Loucy (cell line): ENCODE measurements at regions not wholly inside any gene's neighbourhood (a gene's known extent, or its start where the extent isn't known, plus 50 kb on each side); places are given as distances from the start of the nearest gene placed in this dataset.

Experiments used
- H2AFZ ChIP-seq: fragments of 200-600 bp; sonication (generic); 2 replicates; pipeline ENCODE4 v1.6.0; 2016; ENCODE audit warnings: antibody characterized with exemption, mild to moderate bottlenecking, low read length, moderate library complexity
- H3F3A ChIP-seq: fragments of 200-600 bp; 2 replicates; pipeline ENCODE4 v1.6.0; 2016; ENCODE audit warnings: antibody characterized with exemption, low read depth, mild to moderate bottlenecking
- H3K27me3 ChIP-seq: fragments of 200-600 bp; sonication (generic); 2 replicates; pipeline ENCODE4 v1.6.1; 2014; ENCODE audit warnings: low read length, mild to moderate bottlenecking; ENCODE audit not compliant: insufficient read depth, poor library complexity, severe bottlenecking
- H3K36me3 ChIP-seq: fragments of 200-600 bp; sonication (generic); 2 replicates; pipeline ENCODE4 v1.6.1; 2016; ENCODE audit warnings: low read length; ENCODE audit not compliant: insufficient read depth
- H3K4me1 ChIP-seq: fragments of 200-600 bp; sonication (generic); 2 replicates; pipeline ENCODE4 v1.5.1; 2014; ENCODE audit warnings: low read length, mild to moderate bottlenecking; ENCODE audit not compliant: insufficient read depth, poor library complexity, severe bottlenecking
- H3K4me2 ChIP-seq: fragments of 200-600 bp; sonication (generic); 2 replicates; pipeline ENCODE4 v1.6.0; 2014; ENCODE audit warnings: antibody characterized with exemption, low read length, low read depth, mild to moderate bottlenecking; ENCODE audit not compliant: poor library complexity, severe bottlenecking
- H3K4me3 ChIP-seq: fragments of 200-600 bp; sonication (generic); 2 replicates; pipeline ENCODE4 v1.5.1; 2014; ENCODE audit warnings: low read length, mild to moderate bottlenecking, mixed read lengths; ENCODE audit not compliant: poor library complexity, severe bottlenecking
- H3K79me2 ChIP-seq: fragments of 200-600 bp; sonication (generic); 2 replicates; pipeline ENCODE4 v1.6.1; 2014; ENCODE audit warnings: low read length; ENCODE audit not compliant: insufficient read depth
- H3K9ac ChIP-seq: fragments of 200-600 bp; sonication (generic); 2 replicates; pipeline ENCODE4 v1.6.0; 2014; ENCODE audit warnings: mild to moderate bottlenecking, low read depth, low read length, moderate library complexity; ENCODE audit not compliant: poor library complexity, severe bottlenecking
- H3K9me2 ChIP-seq: fragments of 200-600 bp; sonication (generic); replicated peaks from 2 replicates; pipeline ENCODE4 v1.6.1; 2016; ENCODE audit warnings: low read depth, low read length, mixed read lengths
- H3K9me3 ChIP-seq: fragments of 200-600 bp; sonication (generic); 2 replicates; pipeline ENCODE4 v1.6.1; 2014; ENCODE audit warnings: mild to moderate bottlenecking, antibody characterized with exemption, low read length, low read depth; ENCODE audit not compliant: insufficient read depth
- H4K20me1 ChIP-seq: fragments of 200-600 bp; sonication (generic); 2 replicates; pipeline ENCODE4 v1.6.0; 2014; ENCODE audit warnings: antibody characterized with exemption, low read length, mild to moderate bottlenecking; ENCODE audit not compliant: insufficient read depth, poor library complexity, severe bottlenecking
- EZH2phosphoT487 ChIP-seq: fragments of 200-600 bp; IDR thresholded peaks from 2 replicates; pipeline ENCODE4 v1.6.1; 2018; ENCODE audit warnings: antibody characterized with exemption, mild to moderate bottlenecking, moderate library complexity, borderline replicate concordance
- TF ChIP-seq, protein P1 (sequence below): fragments of 200-600 bp; sonication (generic); conservative IDR thresholded peaks from 2 replicates; pipeline ENCODE4 v1.5.1; 2014; ENCODE audit warnings: mild to moderate bottlenecking, antibody characterized with exemption, low read length

DNA sequence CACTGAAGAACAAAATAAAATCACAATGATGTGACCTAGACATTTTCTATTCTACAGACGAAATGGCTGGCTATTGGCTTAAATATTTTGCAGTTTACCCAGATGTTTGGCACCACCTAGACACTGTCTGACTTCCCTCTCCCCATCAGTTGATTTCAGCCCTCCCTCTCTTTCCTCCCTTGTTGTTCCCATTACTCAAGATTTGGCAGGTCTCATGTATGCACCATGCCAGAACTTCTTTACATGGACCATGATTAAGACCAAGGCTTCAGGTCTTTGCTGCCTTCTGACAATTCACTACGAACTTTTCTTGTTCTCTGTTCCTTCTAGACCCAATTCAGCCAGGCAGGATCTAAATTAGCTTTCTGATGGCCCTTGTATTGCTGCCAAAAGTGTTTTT is 66.6 kb upstream of the GDNF start:
- no peaks in the 10 kb centered on the region for H3F3A ChIP-seq
- no peak overlapping the region for H3K4me3 ChIP-seq
- H3K79me2 ChIP-seq: no peaks in the 10 kb centered on the region
- H4K20me1 ChIP-seq: no peaks in the 10 kb centered on the region
- no peak overlapping the region for H2AFZ ChIP-seq
- H3K4me2 ChIP-seq: no peak overlapping the region
- H3K36me3 ChIP-seq: no peaks in the 10 kb centered on the region
- H3K9me2 ChIP-seq: no peaks in the 10 kb centered on the region
- peaks cover 7% of the 10 kb centered on the region for H3K4me1 ChIP-seq
- H3K9me3 ChIP-seq: no peaks in the 10 kb centered on the region
- H3K27me3 ChIP-seq: no peaks in the 10 kb centered on the region
- TF ChIP-seq, protein P1, sequence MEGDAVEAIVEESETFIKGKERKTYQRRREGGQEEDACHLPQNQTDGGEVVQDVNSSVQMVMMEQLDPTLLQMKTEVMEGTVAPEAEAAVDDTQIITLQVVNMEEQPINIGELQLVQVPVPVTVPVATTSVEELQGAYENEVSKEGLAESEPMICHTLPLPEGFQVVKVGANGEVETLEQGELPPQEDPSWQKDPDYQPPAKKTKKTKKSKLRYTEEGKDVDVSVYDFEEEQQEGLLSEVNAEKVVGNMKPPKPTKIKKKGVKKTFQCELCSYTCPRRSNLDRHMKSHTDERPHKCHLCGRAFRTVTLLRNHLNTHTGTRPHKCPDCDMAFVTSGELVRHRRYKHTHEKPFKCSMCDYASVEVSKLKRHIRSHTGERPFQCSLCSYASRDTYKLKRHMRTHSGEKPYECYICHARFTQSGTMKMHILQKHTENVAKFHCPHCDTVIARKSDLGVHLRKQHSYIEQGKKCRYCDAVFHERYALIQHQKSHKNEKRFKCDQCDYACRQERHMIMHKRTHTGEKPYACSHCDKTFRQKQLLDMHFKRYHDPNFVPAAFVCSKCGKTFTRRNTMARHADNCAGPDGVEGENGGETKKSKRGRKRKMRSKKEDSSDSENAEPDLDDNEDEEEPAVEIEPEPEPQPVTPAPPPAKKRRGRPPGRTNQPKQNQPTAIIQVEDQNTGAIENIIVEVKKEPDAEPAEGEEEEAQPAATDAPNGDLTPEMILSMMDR: no peak
- H3K9ac ChIP-seq: no peak overlapping the region

DNA sequence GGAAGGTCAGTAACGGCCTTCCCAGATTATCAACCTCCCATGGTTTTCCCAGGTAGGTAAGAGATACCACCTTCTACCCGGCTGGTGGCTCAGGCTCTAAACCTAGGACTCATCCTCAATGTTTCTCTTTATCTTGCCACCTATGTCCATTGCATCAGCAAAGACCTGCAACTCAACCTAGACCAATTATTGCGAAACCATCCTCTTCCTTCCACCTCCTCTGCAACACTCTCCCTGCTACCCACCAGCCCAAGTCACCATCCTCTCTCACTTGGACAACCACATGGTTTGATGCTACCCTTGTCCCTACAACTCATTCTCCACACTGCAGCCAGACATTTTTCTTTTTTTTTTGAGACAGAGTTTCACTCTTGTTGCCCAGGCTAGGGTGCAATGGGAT is 65.4 kb upstream of the GDNF start:
- TF ChIP-seq, protein P1: no peak
- no peak for TF ChIP-seq EZH2phosphoT487
- Histone ChIP-seq H3K9me2 (no peaks in the 10 kb centered on the region), H2AFZ (no peak overlapping the region), H3K4me3 (no peak overlapping the region), H3K79me2 (no peaks in the 10 kb centered on the region), H3K9ac (no peak overlapping the region), H3K4me2 (no peak overlapping the region), H3K36me3 (no peaks in the 10 kb centered on the region), H4K20me1 (no peaks in the 10 kb centered on the region), H3K4me1 (peaks cover 12% of the 10 kb centered on the region), H3F3A (no peaks in the 10 kb centered on the region), H3K27me3 (no peaks in the 10 kb centered on the region), H3K9me3 (no peaks in the 10 kb centered on the region)

DNA sequence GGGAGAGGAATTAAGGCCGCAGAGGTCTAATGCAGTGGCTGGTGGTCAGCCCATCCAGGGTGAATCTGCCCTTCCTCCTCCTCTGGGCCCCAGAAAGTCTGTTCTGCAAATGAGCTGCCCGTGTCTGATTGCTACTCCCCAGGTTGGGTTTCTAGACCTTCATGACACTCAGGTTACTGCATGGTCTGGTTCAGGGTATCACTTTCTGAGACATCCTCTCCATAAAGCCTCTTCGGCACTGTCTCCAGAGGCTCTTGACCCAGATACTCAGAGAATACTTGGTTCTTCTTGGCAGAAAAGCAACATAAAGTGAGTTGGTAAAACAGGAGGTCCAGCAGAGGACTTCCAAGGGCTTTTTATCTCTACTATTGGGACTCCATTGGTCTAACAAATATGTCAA is 62.5 kb upstream of the GDNF start:
- Histone ChIP-seq H3K9me3 (no peaks in the 10 kb centered on the region), H3K9me2 (no peaks in the 10 kb centered on the region), H3K4me1 (peaks cover 8% of the 10 kb centered on the region), H3K9ac (no peak overlapping the region), H3K79me2 (no peaks in the 10 kb centered on the region), H3F3A (no peaks in the 10 kb centered on the region), H3K4me2 (no peak overlapping the region), H4K20me1 (no peaks in the 10 kb centered on the region), H3K36me3 (no peaks in the 10 kb centered on the region), H2AFZ (no peak overlapping the region), H3K4me3 (no peak overlapping the region), H3K27me3 (no peaks in the 10 kb centered on the region)
- no peak for TF ChIP-seq EZH2phosphoT487
- TF ChIP-seq, protein P1: no peak
